ENCODE measurements at regions not wholly inside any gene's neighbourhood (a gene's known extent, or its start where the extent isn't known, plus 50 kb on each side); places are given as distances from the start of the nearest gene placed in this dataset.

DNA sequence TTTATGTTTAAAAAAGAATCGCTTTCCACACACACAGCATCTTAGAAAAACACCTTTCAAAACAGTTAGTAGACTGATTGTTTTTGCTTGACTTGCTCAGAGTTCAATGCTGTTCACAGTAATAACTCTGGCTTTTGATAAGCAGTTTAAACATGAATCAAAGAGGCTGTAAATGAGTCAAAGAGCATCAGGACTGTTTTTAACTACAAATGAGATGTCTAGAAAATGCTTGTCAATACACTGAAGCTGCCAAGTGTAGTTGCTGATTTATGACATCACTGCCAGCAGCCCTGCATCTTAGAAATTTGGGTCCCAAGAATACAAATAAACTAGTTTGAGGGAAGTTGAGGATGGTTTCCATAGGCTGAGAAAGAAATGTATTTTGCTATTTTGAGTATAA is 2057.1 kb upstream of the PCDH20 start:
- TF ChIP-seq, protein P1, sequence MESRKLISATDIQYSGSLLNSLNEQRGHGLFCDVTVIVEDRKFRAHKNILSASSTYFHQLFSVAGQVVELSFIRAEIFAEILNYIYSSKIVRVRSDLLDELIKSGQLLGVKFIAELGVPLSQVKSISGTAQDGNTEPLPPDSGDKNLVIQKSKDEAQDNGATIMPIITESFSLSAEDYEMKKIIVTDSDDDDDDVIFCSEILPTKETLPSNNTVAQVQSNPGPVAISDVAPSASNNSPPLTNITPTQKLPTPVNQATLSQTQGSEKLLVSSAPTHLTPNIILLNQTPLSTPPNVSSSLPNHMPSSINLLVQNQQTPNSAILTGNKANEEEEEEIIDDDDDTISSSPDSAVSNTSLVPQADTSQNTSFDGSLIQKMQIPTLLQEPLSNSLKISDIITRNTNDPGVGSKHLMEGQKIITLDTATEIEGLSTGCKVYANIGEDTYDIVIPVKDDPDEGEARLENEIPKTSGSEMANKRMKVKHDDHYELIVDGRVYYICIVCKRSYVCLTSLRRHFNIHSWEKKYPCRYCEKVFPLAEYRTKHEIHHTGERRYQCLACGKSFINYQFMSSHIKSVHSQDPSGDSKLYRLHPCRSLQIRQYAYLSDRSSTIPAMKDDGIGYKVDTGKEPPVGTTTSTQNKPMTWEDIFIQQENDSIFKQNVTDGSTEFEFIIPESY (IDR thresholded peaks at IDR 0.05; ENCODE audit: extremely low read depth, insufficient replicate concordance, low read length) = no peak
- TF ChIP-seq, protein P2, sequence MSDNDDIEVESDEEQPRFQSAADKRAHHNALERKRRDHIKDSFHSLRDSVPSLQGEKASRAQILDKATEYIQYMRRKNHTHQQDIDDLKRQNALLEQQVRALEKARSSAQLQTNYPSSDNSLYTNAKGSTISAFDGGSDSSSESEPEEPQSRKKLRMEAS (IDR thresholded peaks at IDR 0.05) = no peak
- TF ChIP-seq, protein P3, sequence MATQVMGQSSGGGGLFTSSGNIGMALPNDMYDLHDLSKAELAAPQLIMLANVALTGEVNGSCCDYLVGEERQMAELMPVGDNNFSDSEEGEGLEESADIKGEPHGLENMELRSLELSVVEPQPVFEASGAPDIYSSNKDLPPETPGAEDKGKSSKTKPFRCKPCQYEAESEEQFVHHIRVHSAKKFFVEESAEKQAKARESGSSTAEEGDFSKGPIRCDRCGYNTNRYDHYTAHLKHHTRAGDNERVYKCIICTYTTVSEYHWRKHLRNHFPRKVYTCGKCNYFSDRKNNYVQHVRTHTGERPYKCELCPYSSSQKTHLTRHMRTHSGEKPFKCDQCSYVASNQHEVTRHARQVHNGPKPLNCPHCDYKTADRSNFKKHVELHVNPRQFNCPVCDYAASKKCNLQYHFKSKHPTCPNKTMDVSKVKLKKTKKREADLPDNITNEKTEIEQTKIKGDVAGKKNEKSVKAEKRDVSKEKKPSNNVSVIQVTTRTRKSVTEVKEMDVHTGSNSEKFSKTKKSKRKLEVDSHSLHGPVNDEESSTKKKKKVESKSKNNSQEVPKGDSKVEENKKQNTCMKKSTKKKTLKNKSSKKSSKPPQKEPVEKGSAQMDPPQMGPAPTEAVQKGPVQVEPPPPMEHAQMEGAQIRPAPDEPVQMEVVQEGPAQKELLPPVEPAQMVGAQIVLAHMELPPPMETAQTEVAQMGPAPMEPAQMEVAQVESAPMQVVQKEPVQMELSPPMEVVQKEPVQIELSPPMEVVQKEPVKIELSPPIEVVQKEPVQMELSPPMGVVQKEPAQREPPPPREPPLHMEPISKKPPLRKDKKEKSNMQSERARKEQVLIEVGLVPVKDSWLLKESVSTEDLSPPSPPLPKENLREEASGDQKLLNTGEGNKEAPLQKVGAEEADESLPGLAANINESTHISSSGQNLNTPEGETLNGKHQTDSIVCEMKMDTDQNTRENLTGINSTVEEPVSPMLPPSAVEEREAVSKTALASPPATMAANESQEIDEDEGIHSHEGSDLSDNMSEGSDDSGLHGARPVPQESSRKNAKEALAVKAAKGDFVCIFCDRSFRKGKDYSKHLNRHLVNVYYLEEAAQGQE (IDR thresholded peaks at IDR 0.05; ENCODE audit: low read depth) = no peak
- TF ChIP-seq, protein P4, sequence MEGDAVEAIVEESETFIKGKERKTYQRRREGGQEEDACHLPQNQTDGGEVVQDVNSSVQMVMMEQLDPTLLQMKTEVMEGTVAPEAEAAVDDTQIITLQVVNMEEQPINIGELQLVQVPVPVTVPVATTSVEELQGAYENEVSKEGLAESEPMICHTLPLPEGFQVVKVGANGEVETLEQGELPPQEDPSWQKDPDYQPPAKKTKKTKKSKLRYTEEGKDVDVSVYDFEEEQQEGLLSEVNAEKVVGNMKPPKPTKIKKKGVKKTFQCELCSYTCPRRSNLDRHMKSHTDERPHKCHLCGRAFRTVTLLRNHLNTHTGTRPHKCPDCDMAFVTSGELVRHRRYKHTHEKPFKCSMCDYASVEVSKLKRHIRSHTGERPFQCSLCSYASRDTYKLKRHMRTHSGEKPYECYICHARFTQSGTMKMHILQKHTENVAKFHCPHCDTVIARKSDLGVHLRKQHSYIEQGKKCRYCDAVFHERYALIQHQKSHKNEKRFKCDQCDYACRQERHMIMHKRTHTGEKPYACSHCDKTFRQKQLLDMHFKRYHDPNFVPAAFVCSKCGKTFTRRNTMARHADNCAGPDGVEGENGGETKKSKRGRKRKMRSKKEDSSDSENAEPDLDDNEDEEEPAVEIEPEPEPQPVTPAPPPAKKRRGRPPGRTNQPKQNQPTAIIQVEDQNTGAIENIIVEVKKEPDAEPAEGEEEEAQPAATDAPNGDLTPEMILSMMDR (IDR thresholded peaks at IDR 0.05 in 2 of 3, conservative IDR thresholded peaks at IDR 0.05 in 1 of 3; ENCODE audit: borderline replicate concordance in 1 of 3, insufficient read depth in 1 of 3, low read depth in 2 of 3, low read length in 2 of 3) = no peak
- TF ChIP-seq ELF1 (IDR thresholded peaks at IDR 0.05; ENCODE audit: borderline replicate concordance, low read depth) (no peak), SP1 (IDR thresholded peaks at IDR 0.05; ENCODE audit: low read depth) (no peak), CBX3 (IDR thresholded peaks at IDR 0.05; ENCODE audit: low read depth) (no peak), POLR2AphosphoS5 (IDR thresholded peaks at IDR 0.05; ENCODE audit: low read depth, low read length) (no peak), RAD21 (IDR thresholded peaks at IDR 0.05; ENCODE audit: low read depth) (no peak), ZFX (IDR thresholded peaks at IDR 0.05) (no peak), EZH2 (IDR thresholded peaks at IDR 0.05) (no peak), FOSL1 (IDR thresholded peaks at IDR 0.05; ENCODE audit: low read depth) (no peak), JUND (IDR thresholded peaks at IDR 0.05) (no peak), EZH2phosphoT487 (IDR thresholded peaks at IDR 0.05; ENCODE audit: borderline replicate concordance) (no peak), YY1 (IDR thresholded peaks at IDR 0.05; ENCODE audit: extremely low read depth, insufficient replicate concordance, low read depth, low read length) (no peak), ZNF274 (IDR thresholded peaks at IDR 0.05; ENCODE audit: low read depth, low read length) (no peak), SIN3A (IDR thresholded peaks at IDR 0.05; ENCODE audit: low read depth) (no peak), TCF7L2 (IDR thresholded peaks at IDR 0.05; ENCODE audit: borderline replicate concordance, extremely low read depth, insufficient read depth, insufficient read length) (no peak)
- no peak overlapping the region for H3K4me2 ChIP-seq (ENCODE audit: low read length)
- H3K9me3 ChIP-seq (ENCODE audit: control insufficient read depth in 1 of 2, insufficient read depth in 1 of 2, low read depth in 1 of 2, low read length in 2 of 2) = no peaks in the 10 kb centered on the region
- no peaks in the 10 kb centered on the region for H3K9me2 ChIP-seq (ENCODE audit: insufficient read depth)
- H3K79me2 ChIP-seq (ENCODE audit: insufficient read depth, low read length) = no peaks in the 10 kb centered on the region
- H3K4me3 ChIP-seq (replicated peaks in 1 of 2; ENCODE audit: low read depth in 1 of 2, low read length in 2 of 2) = no peak overlapping the region
- ChIA-PET CTCF (no interaction called here), POLR2A (no interaction called here), RAD21 (ENCODE audit: low non-redundant PET in 1 of 2, low total read pairs in 2 of 2, uncharacterized antibody in 2 of 2, unreplicated experiment in 2 of 2) (no interaction called here)
- no peak for ATAC-seq
- no peak overlapping the region for H2AFZ ChIP-seq (ENCODE audit: low read depth, low read length, poor library complexity, severe bottlenecking)
- H3K9ac ChIP-seq (ENCODE audit: low read length) = no peak overlapping the region
- H3K4me1 ChIP-seq (ENCODE audit: control insufficient read depth in 1 of 2, insufficient read depth in 2 of 2, low read length in 2 of 2) = no peaks in the 10 kb centered on the region
- no peaks in the 10 kb centered on the region for H3K27me3 ChIP-seq (ENCODE audit: insufficient read depth, low read length)
- no peaks in the 10 kb centered on the region for H4K20me1 ChIP-seq (ENCODE audit: insufficient read depth)
- H3K27ac ChIP-seq (ENCODE audit: low read depth, low read length) = no peak overlapping the region
- no peaks in the 10 kb centered on the region for H3K36me3 ChIP-seq (ENCODE audit: control insufficient read depth in 1 of 2, insufficient read depth in 2 of 2, low read length in 2 of 2)
- no TSS peak for BruUV-seq (replicated peaks)
- no peak for DNase-seq (ENCODE audit: low read depth, low spot score)
- intact Hi-C loops (cut with micrococcal nuclease) = no loop called here

All from HCT116 (cell line).